H9 (cell line): ENCODE measurements at regions not wholly inside any gene's neighbourhood (a gene's known extent, or its start where the extent isn't known, plus 50 kb on each side); places are given as distances from the start of the nearest gene placed in this dataset.

Experiments
- DNase-seq: peaks from one replicate; pipeline ENCODE4 v3.0.0-alpha.2; 2017
- H2AFZ ChIP-seq: one replicate; pipeline ENCODE4 v1.6.1; 2013; ENCODE audit warnings: mild to moderate bottlenecking, low read length, control low read depth, moderate library complexity
- H2AK5ac ChIP-seq: 2 replicates; pipeline ENCODE4 v1.6.1; 2013; ENCODE audit warnings: low read length, control low read depth, mixed read lengths; ENCODE audit not compliant: insufficient read length
- H2BK120ac ChIP-seq: one replicate; pipeline ENCODE4 v1.6.1; 2013; ENCODE audit warnings: low read depth, mild to moderate bottlenecking, low read length, control low read depth, inconsistent platforms; ENCODE audit not compliant: poor library complexity, severe bottlenecking
- H2BK12ac ChIP-seq: 2 replicates; pipeline ENCODE4 v1.6.1; 2013; ENCODE audit warnings: low read length, control low read depth, mixed read lengths, low read depth; ENCODE audit not compliant: insufficient read length
- H2BK15ac ChIP-seq: 2 replicates; pipeline ENCODE4 v1.6.1; 2013; ENCODE audit warnings: low read depth, low read length, control low read depth
- H2BK20ac ChIP-seq: one replicate; pipeline ENCODE4 v1.6.1; 2013; ENCODE audit warnings: low read depth, mild to moderate bottlenecking, low read length, control low read depth, inconsistent platforms; ENCODE audit not compliant: poor library complexity, severe bottlenecking
- H2BK5ac ChIP-seq: 2 replicates; pipeline ENCODE4 v1.6.1; 2013; ENCODE audit warnings: low read length, control low read depth, mixed read lengths; ENCODE audit not compliant: insufficient read length
- H3K14ac ChIP-seq: 2 replicates; pipeline ENCODE4 v1.6.1; 2013; ENCODE audit warnings: low read length, control low read depth; ENCODE audit not compliant: insufficient read depth
- H3K18ac ChIP-seq: 2 replicates; pipeline ENCODE4 v1.6.1; 2013; ENCODE audit warnings: low read depth, mild to moderate bottlenecking, mixed read lengths, low read length, control low read depth; ENCODE audit not compliant: insufficient read length
- H3K23ac ChIP-seq: 2 replicates; pipeline ENCODE4 v1.6.1; 2013; ENCODE audit warnings: low read length, control low read depth, mixed read lengths, low read depth; ENCODE audit not compliant: insufficient read length
- H3K23me2 ChIP-seq: 2 replicates; pipeline ENCODE4 v1.6.1; 2013; ENCODE audit warnings: low read depth, mild to moderate bottlenecking, mixed read lengths, low read length, control low read depth; ENCODE audit not compliant: insufficient read length, poor library complexity, severe bottlenecking
- H3K27ac ChIP-seq: 2 replicates; pipeline ENCODE4 v1.5.1; 2013; ENCODE audit warnings: low read length, control low read depth, mixed read lengths, low read depth; ENCODE audit not compliant: insufficient read length
- H3K27me3 ChIP-seq: 2 replicates; pipeline ENCODE4 v1.6.1; 2013; ENCODE audit warnings: low read length, control low read depth, inconsistent platforms; ENCODE audit not compliant: insufficient read depth
- H3K4ac ChIP-seq: 2 replicates; pipeline ENCODE4 v1.6.1; 2013; ENCODE audit warnings: low read depth, mild to moderate bottlenecking, control low read depth, inconsistent platforms, low read length, moderate library complexity
- H3K4me1 ChIP-seq: 2 replicates; pipeline ENCODE4 v1.6.1; 2013; ENCODE audit warnings: low read length, control low read depth, inconsistent platforms; ENCODE audit not compliant: insufficient read depth
- H3K4me2 ChIP-seq: 2 replicates; pipeline ENCODE4 v1.6.1; 2013; ENCODE audit warnings: low read length, control low read depth, mixed read lengths; ENCODE audit not compliant: insufficient read length, insufficient read depth
- H3K56ac ChIP-seq: 2 replicates; pipeline ENCODE4 v1.6.1; 2013; ENCODE audit warnings: low read depth, mild to moderate bottlenecking, mixed read lengths, low read length, control low read depth; ENCODE audit not compliant: insufficient read length
- H3K79me1 ChIP-seq: 2 replicates; pipeline ENCODE4 v1.6.1; 2013; ENCODE audit warnings: low read depth, mild to moderate bottlenecking, moderate library complexity, low read length, control low read depth, inconsistent platforms; ENCODE audit not compliant: insufficient read depth, poor library complexity, severe bottlenecking
- H3K79me2 ChIP-seq: 2 replicates; pipeline ENCODE4 v1.6.1; 2013; ENCODE audit warnings: low read length, control low read depth, inconsistent platforms; ENCODE audit not compliant: insufficient read depth
- H3K9ac ChIP-seq: 2 replicates; pipeline ENCODE4 v1.6.1; 2013; ENCODE audit warnings: low read length, control low read depth, mixed read lengths; ENCODE audit not compliant: insufficient read length; ENCODE audit errors: extremely low read depth
- H3K9me3 ChIP-seq: one replicate; pipeline ENCODE4 v1.6.1; 2013; ENCODE audit warnings: low read depth, low read length, inconsistent platforms; ENCODE audit not compliant: control insufficient read depth
- H3T11ph ChIP-seq: one replicate; pipeline ENCODE4 v1.6.1; 2013; ENCODE audit warnings: mild to moderate bottlenecking, low read length, control low read depth, inconsistent platforms
- H4K20me1 ChIP-seq: one replicate; pipeline ENCODE4 v1.6.1; 2013; ENCODE audit not compliant: control insufficient read depth, insufficient read length, insufficient read depth
- H4K5ac ChIP-seq: 2 replicates; pipeline ENCODE4 v1.6.1; 2013; ENCODE audit warnings: low read depth, mild to moderate bottlenecking, mixed read lengths, low read length, control low read depth; ENCODE audit not compliant: insufficient read length
- H4K8ac ChIP-seq: replicated peaks from 2 replicates; pipeline ENCODE4 v1.6.1; 2013; ENCODE audit warnings: low read length, control low read depth, mixed read lengths, low read depth; ENCODE audit not compliant: insufficient read length
- H4K91ac ChIP-seq: 2 replicates; pipeline ENCODE4 v1.6.1; 2013; ENCODE audit warnings: low read depth, mild to moderate bottlenecking, moderate library complexity, mixed read lengths, low read length, control low read depth; ENCODE audit not compliant: insufficient read length
- H3K27ac Mint-ChIP-seq, 3 experiments: 2 replicates in 2 of 3; 3 replicates in 1 of 3; pipeline ENCODE4 v1.8.0; 2020 to 2021; ENCODE audit warnings: mixed read lengths in 3 of 3, mild to moderate bottlenecking in 1 of 3, moderate library complexity in 1 of 3
- H3K27me3 Mint-ChIP-seq: 2 replicates; pipeline ENCODE4 v1.8.0; 2021; ENCODE audit warnings: low read depth, mild to moderate bottlenecking, moderate library complexity, mixed read lengths
- H3K36me3 Mint-ChIP-seq, 3 experiments: 2 replicates in 2 of 3; 3 replicates in 1 of 3; pipeline ENCODE4 v1.8.0; 2020 to 2021; ENCODE audit warnings: low read depth in 3 of 3, mixed read lengths in 3 of 3; ENCODE audit not compliant: insufficient read depth in 1 of 3
- H3K4me1 Mint-ChIP-seq, 2 experiments: 2 replicates each; pipeline ENCODE4 v1.8.0; 2020; ENCODE audit warnings: mixed read lengths in 2 of 2
- H3K4me3 Mint-ChIP-seq, 2 experiments: 2 replicates in 1 of 2; 3 replicates in 1 of 2; pipeline ENCODE4 v1.8.0; 2020 to 2021; ENCODE audit warnings: mild to moderate bottlenecking in 2 of 2, mixed read lengths in 2 of 2, moderate library complexity in 1 of 2
- H3K9me3 Mint-ChIP-seq, 2 experiments: 2 replicates in 1 of 2; 3 replicates in 1 of 2; pipeline ENCODE4 v1.8.0; 2020; ENCODE audit warnings: mild to moderate bottlenecking in 2 of 2, mixed read lengths in 2 of 2, moderate library complexity in 1 of 2
- CTCF ChIP-seq: fragments of 200-600 bp; sonication (generic); conservative IDR thresholded peaks from 3 replicates; pipeline ENCODE4 v1.8.0; 2021; ENCODE audit warnings: antibody characterized with exemption, mild to moderate bottlenecking
- WGBS: extraction: QIAGEN DNeasy Blood & Tissue Kit; methylation state at CpG from one replicate; pipeline ENCODE4 v1.1.7; 2013; ENCODE audit warnings: missing lambda C conversion rate, low lambda C conversion rate, mixed read lengths; ENCODE audit not compliant: insufficient read length; ENCODE audit errors: extremely low coverage; 5-methylcytosine and 5-hydroxymethylcytosine counted together

GRCh38 chr1:65072845-65073244, 75.2 kb upstream of the AK4 start:
- no peaks in the 10 kb centered on the region; a peak in 1 of 5 replicates for H3K9me3 Mint-ChIP-seq
- Histone ChIP-seq H3K4me1 (peaks cover 3% of the 10 kb centered on the region; the same call in 1 of the 2 replicates), H2BK15ac (no peak overlapping the region), H2AK5ac (no peak overlapping the region), H4K5ac (no peak overlapping the region), H4K8ac (no peak overlapping the region), H2BK120ac (no peak overlapping the region), H3K23me2 (peaks cover 5% of the 10 kb centered on the region), H2BK12ac (no peak overlapping the region), H2AFZ (no peak overlapping the region), H3K79me2 (no peaks in the 10 kb centered on the region), H3K14ac (no peak overlapping the region), H3K4ac (no peak overlapping the region), H3K56ac (no peak overlapping the region), H3K27ac (no peak overlapping the region), H2BK5ac (no peak overlapping the region), H2BK20ac (no peak overlapping the region), H3K79me1 (no peaks in the 10 kb centered on the region), H3K4me2 (no peak overlapping the region), H3K18ac (no peak overlapping the region), H4K20me1 (no peaks in the 10 kb centered on the region), H4K91ac (no peak overlapping the region), H3K9me3 (no peaks in the 10 kb centered on the region), H3K9ac (no peak overlapping the region), H3T11ph (no peak overlapping the region), H3K27me3 (no peaks in the 10 kb centered on the region), H3K23ac (no peak overlapping the region)
- H3K4me1 Mint-ChIP-seq, result peaks cover 16 to 17% of the 10 kb centered on the region in 2 experiments
- H3K36me3 Mint-ChIP-seq, result no peaks in the 10 kb centered on the region
- TF ChIP-seq CTCF, result no peak
- no peak overlapping the region; a peak in 1 of 7 replicates for H3K27ac Mint-ChIP-seq
- H3K4me3 Mint-ChIP-seq, result no peak overlapping the region
- no peak for DNase-seq
- peaks cover 5% of the 10 kb centered on the region; the same call in 1 of the 2 replicates for H3K27me3 Mint-ChIP-seq
- no CpG with 5 or more reads among the region's 3 CpGs for WGBS
